ENCODE measurements at regions not wholly inside any gene's neighbourhood (a gene's known extent, or its start where the extent isn't known, plus 50 kb on each side); places are given as distances from the start of the nearest gene placed in this dataset.

GRCh38 chr6:120055071-120055470 lies 705.5 kb upstream of the MAN1A1 start:
- Histone ChIP-seq H3K4me3 (no peak overlapping the region), H3K9me2 (ENCODE audit: insufficient read depth) (no peaks in the 10 kb centered on the region), H3K4me2 (ENCODE audit: unreplicated experiment) (no peak overlapping the region), H4K20me1 (ENCODE audit: insufficient read depth) (no peaks in the 10 kb centered on the region), H3K4me1 (ENCODE audit: insufficient read depth) (no peaks in the 10 kb centered on the region), H3K27me3 (replicated peaks; ENCODE audit: insufficient read depth) (no peaks in the 10 kb centered on the region), H3K9me3 (ENCODE audit: low read depth) (no peaks in the 10 kb centered on the region), H3F3A (ENCODE audit: insufficient read depth) (no peaks in the 10 kb centered on the region), H3K79me2 (ENCODE audit: insufficient read depth) (no peaks in the 10 kb centered on the region), H3K36me3 (ENCODE audit: low read depth) (no peaks in the 10 kb centered on the region), H3K9ac (no peak overlapping the region), H3K27ac (no peak overlapping the region), H2AFZ (no peak overlapping the region)
- no peak for DNase-seq
- 20 to 22% methylated on average over 4 of the region's 4 CpGs for WGBS, 2 experiments (ENCODE audit: low coverage in 1 of 2, low lambda C conversion rate in 2 of 2, missing lambda C conversion rate in 2 of 2)
- in situ Hi-C loops (cut with MboI) = no loop called here
- TF ChIP-seq EZH2 (IDR thresholded peaks at IDR 0.05; ENCODE audit: insufficient read depth, poor library complexity, severe bottlenecking) (no peak), EZH2phosphoT487 (IDR thresholded peaks at IDR 0.05; ENCODE audit: insufficient read depth, low read depth) (no peak)

DNA sequence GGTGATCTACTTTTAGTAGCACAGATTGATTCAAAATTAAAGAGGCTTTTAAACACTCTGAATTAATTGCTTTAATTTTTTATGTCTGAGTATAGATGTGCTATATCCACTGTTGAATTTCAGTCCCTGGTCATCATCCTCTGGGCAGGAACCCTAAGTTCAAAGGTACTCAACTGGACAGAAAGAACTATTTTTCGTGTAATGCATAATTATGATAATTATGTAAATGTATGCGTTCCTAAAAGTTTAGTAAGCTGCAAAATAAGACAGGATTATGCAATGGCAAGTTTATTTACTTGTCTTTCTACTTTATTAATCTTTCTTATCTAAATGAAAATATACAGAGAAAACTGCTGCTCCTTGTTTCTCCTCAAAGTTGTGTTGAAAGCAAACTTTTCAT lies 690.1 kb upstream of the MAN1A1 start:
- Histone ChIP-seq H3K4me1 (ENCODE audit: insufficient read depth) (no peaks in the 10 kb centered on the region), H3K27ac (no peak overlapping the region), H2AFZ (no peak overlapping the region), H3K79me2 (ENCODE audit: insufficient read depth) (no peaks in the 10 kb centered on the region), H3K36me3 (ENCODE audit: low read depth) (no peaks in the 10 kb centered on the region), H3F3A (ENCODE audit: insufficient read depth) (no peaks in the 10 kb centered on the region), H3K4me3 (no peak overlapping the region), H3K9ac (no peak overlapping the region), H3K27me3 (replicated peaks; ENCODE audit: insufficient read depth) (no peaks in the 10 kb centered on the region), H3K9me2 (ENCODE audit: insufficient read depth) (no peaks in the 10 kb centered on the region), H3K9me3 (ENCODE audit: low read depth) (no peaks in the 10 kb centered on the region), H4K20me1 (ENCODE audit: insufficient read depth) (no peaks in the 10 kb centered on the region), H3K4me2 (ENCODE audit: unreplicated experiment) (no peak overlapping the region)
- in situ Hi-C loops (cut with MboI) = no loop called here
- no peak for DNase-seq
- TF ChIP-seq EZH2 (IDR thresholded peaks at IDR 0.05; ENCODE audit: insufficient read depth, poor library complexity, severe bottlenecking) (no peak), EZH2phosphoT487 (IDR thresholded peaks at IDR 0.05; ENCODE audit: insufficient read depth, low read depth) (no peak)
- WGBS, 2 experiments (ENCODE audit: low coverage in 1 of 2, low lambda C conversion rate in 2 of 2, missing lambda C conversion rate in 2 of 2) = 37 to 44% methylated on average over 2 of the region's 2 CpGs

GRCh38 chr6:120031837-120032236 lies 682.3 kb upstream of the MAN1A1 start:
- H3K4me1 ChIP-seq (ENCODE audit: insufficient read depth) = no peaks in the 10 kb centered on the region
- H4K20me1 ChIP-seq (ENCODE audit: insufficient read depth) = no peaks in the 10 kb centered on the region
- H3K4me3 ChIP-seq = no peak overlapping the region
- in situ Hi-C loops (cut with MboI) = no loop called here
- WGBS, 2 experiments (ENCODE audit: low coverage in 1 of 2, low lambda C conversion rate in 2 of 2, missing lambda C conversion rate in 2 of 2) = 62 to 67% methylated on average over 2 of the region's 2 CpGs
- no peaks in the 10 kb centered on the region for H3K79me2 ChIP-seq (ENCODE audit: insufficient read depth)
- H3K9me2 ChIP-seq (ENCODE audit: insufficient read depth) = no peaks in the 10 kb centered on the region
- H3F3A ChIP-seq (ENCODE audit: insufficient read depth) = no peaks in the 10 kb centered on the region
- no peaks in the 10 kb centered on the region for H3K9me3 ChIP-seq (ENCODE audit: low read depth)
- H3K27ac ChIP-seq = no peak overlapping the region
- H3K27me3 ChIP-seq (replicated peaks; ENCODE audit: insufficient read depth) = no peaks in the 10 kb centered on the region
- no peak overlapping the region for H3K4me2 ChIP-seq (ENCODE audit: unreplicated experiment)
- no peaks in the 10 kb centered on the region for H3K36me3 ChIP-seq (ENCODE audit: low read depth)
- H3K9ac ChIP-seq = no peak overlapping the region
- no peak for DNase-seq
- no peak overlapping the region for H2AFZ ChIP-seq
- TF ChIP-seq EZH2 (IDR thresholded peaks at IDR 0.05; ENCODE audit: insufficient read depth, poor library complexity, severe bottlenecking) = no peak
- TF ChIP-seq EZH2phosphoT487 (IDR thresholded peaks at IDR 0.05; ENCODE audit: insufficient read depth, low read depth) = no peak

GRCh38 chr6:120026791-120027190 lies 677.2 kb upstream of the MAN1A1 start:
- Histone ChIP-seq H3K9ac (no peak overlapping the region), H3K27me3 (replicated peaks; ENCODE audit: insufficient read depth) (no peaks in the 10 kb centered on the region), H2AFZ (no peak overlapping the region), H4K20me1 (ENCODE audit: insufficient read depth) (no peaks in the 10 kb centered on the region), H3K4me2 (ENCODE audit: unreplicated experiment) (no peak overlapping the region), H3K4me3 (no peak overlapping the region), H3K4me1 (ENCODE audit: insufficient read depth) (no peaks in the 10 kb centered on the region), H3K79me2 (ENCODE audit: insufficient read depth) (no peaks in the 10 kb centered on the region), H3F3A (ENCODE audit: insufficient read depth) (no peaks in the 10 kb centered on the region), H3K9me2 (ENCODE audit: insufficient read depth) (no peaks in the 10 kb centered on the region), H3K27ac (no peak overlapping the region), H3K9me3 (ENCODE audit: low read depth) (no peaks in the 10 kb centered on the region), H3K36me3 (ENCODE audit: low read depth) (no peaks in the 10 kb centered on the region)
- in situ Hi-C loops (cut with MboI) = no loop called here
- DNase-seq = no peak
- 9 to 20% methylated on average over 1 of the region's 1 CpG for WGBS, 2 experiments (ENCODE audit: low coverage in 1 of 2, low lambda C conversion rate in 2 of 2, missing lambda C conversion rate in 2 of 2)
- no peak for TF ChIP-seq EZH2phosphoT487 (IDR thresholded peaks at IDR 0.05; ENCODE audit: insufficient read depth, low read depth)
- no peak for TF ChIP-seq EZH2 (IDR thresholded peaks at IDR 0.05; ENCODE audit: insufficient read depth, poor library complexity, severe bottlenecking)

DNA sequence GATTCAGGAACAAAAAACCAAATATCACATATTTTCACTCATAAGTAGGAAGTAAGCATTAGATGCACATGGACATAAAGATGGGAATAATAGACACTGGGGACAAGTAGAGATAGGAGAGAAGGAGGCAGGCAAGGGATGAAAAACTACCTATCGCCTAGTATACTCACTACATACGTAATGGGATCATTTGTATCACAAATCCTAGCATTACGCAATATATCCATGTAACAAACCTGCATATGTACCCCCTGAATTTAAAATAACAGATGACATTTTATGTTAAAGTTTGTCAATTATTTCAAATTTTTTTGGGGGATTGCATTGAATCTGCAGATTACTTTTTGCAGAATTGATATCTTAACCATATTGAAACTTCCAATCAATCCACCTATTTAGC lies 660.5 kb upstream of the MAN1A1 start:
- Histone ChIP-seq H3K9ac (no peak overlapping the region), H3K9me2 (ENCODE audit: insufficient read depth) (no peaks in the 10 kb centered on the region), H3K27ac (no peak overlapping the region), H3F3A (ENCODE audit: insufficient read depth) (no peaks in the 10 kb centered on the region), H2AFZ (no peak overlapping the region), H4K20me1 (ENCODE audit: insufficient read depth) (no peaks in the 10 kb centered on the region), H3K4me1 (ENCODE audit: insufficient read depth) (no peaks in the 10 kb centered on the region), H3K4me3 (no peak overlapping the region), H3K9me3 (ENCODE audit: low read depth) (no peaks in the 10 kb centered on the region), H3K79me2 (ENCODE audit: insufficient read depth) (no peaks in the 10 kb centered on the region), H3K36me3 (ENCODE audit: low read depth) (no peaks in the 10 kb centered on the region), H3K4me2 (ENCODE audit: unreplicated experiment) (no peak overlapping the region), H3K27me3 (replicated peaks; ENCODE audit: insufficient read depth) (no peaks in the 10 kb centered on the region)
- 63 to 74% methylated on average over 3 of the region's 3 CpGs for WGBS, 2 experiments (ENCODE audit: low coverage in 1 of 2, low lambda C conversion rate in 2 of 2, missing lambda C conversion rate in 2 of 2)
- in situ Hi-C loops (cut with MboI) = no loop called here
- TF ChIP-seq EZH2phosphoT487 (IDR thresholded peaks at IDR 0.05; ENCODE audit: insufficient read depth, low read depth) (no peak), EZH2 (IDR thresholded peaks at IDR 0.05; ENCODE audit: insufficient read depth, poor library complexity, severe bottlenecking) (no peak)
- DNase-seq = no peak
